ENCODE measurements at regions not wholly inside any gene's neighbourhood (a gene's known extent, or its start where the extent isn't known, plus 50 kb on each side); places are given as distances from the start of the nearest gene placed in this dataset.

DNA sequence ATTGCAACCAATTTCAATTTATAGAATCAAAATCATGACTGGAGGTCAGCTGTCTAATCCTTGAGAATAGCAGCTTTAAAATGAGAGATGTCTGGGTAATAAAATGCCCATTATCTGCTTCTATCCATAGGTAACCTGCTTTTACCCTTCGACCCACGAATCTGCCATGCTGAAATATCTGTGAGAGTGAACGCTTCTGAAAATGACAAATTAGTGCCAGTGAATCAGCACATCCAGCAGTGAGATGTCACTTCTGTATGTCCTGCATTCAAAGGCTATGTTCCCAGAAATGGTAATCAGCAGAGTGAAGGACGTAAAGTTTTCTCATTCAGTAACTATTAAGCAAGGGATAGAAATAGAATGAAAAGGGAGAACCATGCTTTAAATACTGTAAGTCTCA, 532.4 kb upstream of the ITGA1 start:
- no peak for DNase-seq (ENCODE audit: low spot score)
- TF ChIP-seq, protein P1, sequence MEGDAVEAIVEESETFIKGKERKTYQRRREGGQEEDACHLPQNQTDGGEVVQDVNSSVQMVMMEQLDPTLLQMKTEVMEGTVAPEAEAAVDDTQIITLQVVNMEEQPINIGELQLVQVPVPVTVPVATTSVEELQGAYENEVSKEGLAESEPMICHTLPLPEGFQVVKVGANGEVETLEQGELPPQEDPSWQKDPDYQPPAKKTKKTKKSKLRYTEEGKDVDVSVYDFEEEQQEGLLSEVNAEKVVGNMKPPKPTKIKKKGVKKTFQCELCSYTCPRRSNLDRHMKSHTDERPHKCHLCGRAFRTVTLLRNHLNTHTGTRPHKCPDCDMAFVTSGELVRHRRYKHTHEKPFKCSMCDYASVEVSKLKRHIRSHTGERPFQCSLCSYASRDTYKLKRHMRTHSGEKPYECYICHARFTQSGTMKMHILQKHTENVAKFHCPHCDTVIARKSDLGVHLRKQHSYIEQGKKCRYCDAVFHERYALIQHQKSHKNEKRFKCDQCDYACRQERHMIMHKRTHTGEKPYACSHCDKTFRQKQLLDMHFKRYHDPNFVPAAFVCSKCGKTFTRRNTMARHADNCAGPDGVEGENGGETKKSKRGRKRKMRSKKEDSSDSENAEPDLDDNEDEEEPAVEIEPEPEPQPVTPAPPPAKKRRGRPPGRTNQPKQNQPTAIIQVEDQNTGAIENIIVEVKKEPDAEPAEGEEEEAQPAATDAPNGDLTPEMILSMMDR (IDR thresholded peaks at IDR 0.05): no peak
- no peak overlapping the region for H3K4me3 ChIP-seq
- no peak overlapping the region for H3K27ac ChIP-seq

DNA sequence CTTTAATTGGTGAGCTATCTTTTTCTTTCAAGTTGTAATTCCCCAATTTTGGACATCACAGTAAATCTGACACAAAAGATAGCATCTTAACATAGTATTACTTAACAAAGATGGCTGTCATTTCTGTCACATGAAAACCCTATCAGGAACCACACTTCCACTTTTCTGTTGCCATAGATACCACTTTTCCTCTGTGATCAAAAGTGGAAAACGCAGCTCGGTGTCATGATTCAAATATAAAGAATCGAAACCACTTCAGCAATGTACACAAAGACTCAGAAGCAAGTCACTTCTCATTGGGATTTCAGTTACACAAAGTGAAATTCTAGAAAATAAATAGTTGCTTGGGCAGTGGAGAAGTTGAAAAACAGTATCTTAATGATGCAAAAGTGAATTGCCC, 524.9 kb upstream of the ITGA1 start:
- Histone ChIP-seq H3K27ac (no peak overlapping the region), H3K4me3 (no peak overlapping the region)
- DNase-seq (ENCODE audit: low spot score): no peak
- TF ChIP-seq, protein P1 (IDR thresholded peaks at IDR 0.05): no peak

DNA sequence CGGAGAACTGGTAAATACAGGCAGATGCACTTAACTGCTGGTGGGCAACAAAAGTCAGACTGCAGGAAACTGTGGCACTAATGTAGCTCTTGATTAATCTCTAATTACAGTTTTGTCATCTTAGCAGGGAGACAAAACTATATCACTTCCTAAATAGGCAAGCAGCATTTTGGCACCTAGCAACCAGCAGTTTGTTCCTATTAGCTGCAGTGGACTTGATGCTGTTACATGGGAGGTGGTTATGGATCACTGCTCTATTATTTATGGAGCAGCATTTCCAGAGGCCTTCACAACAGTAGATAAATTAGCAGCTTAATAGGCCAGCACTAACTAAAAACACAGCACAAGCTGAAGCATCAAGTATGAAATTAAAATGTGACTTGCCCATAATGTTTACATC, 518.3 kb upstream of the ITGA1 start:
- TF ChIP-seq, protein P1 (IDR thresholded peaks at IDR 0.05): no peak
- DNase-seq (ENCODE audit: low spot score): no peak
- Histone ChIP-seq H3K27ac (no peak overlapping the region), H3K4me3 (no peak overlapping the region)

DNA sequence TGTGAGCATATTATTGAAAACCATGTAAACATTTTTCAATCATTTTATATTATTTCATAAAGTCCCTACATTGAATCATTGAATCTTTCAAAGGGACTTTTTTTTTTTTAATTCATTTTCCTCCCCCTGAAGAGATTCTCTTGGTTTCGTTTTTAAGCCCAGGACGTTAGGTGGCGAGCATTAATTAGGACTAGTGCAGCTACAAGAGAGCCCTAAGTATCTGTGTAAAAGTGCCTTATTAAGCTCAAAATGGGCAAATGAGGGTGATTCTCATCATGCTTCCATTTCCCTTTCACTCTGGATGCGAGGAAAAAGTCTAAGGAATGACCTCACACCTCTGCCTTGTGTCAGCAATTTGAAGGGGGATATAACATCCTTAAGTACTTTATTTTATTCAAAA, 517.9 kb upstream of the ITGA1 start:
- no peak overlapping the region for H3K4me3 ChIP-seq
- TF ChIP-seq, protein P1 (IDR thresholded peaks at IDR 0.05): no peak
- no peak overlapping the region for H3K27ac ChIP-seq
- DNase-seq (ENCODE audit: low spot score): no peak

DNA sequence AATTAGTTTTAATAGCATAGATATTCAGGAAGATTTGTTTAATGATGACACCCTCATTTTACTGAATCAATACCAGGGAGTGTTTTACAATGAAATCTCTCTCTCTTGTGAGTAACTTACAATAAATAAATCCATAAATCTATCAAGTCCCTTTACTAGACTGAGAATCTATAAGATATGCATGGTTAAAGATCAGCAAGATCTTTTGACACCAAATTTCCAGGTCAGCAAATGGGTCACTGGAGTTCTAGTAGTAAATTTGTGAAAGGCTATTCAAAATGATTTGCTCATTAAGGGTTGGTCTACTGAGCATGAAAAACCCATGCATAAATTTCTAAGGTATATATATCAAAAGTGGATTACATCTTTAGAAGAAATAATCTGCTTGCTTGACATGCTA, 512.1 kb upstream of the ITGA1 start:
- DNase-seq (ENCODE audit: low spot score): no peak
- TF ChIP-seq, protein P1 (IDR thresholded peaks at IDR 0.05): no peak
- Histone ChIP-seq H3K27ac (no peak overlapping the region), H3K4me3 (no peak overlapping the region)

DNA sequence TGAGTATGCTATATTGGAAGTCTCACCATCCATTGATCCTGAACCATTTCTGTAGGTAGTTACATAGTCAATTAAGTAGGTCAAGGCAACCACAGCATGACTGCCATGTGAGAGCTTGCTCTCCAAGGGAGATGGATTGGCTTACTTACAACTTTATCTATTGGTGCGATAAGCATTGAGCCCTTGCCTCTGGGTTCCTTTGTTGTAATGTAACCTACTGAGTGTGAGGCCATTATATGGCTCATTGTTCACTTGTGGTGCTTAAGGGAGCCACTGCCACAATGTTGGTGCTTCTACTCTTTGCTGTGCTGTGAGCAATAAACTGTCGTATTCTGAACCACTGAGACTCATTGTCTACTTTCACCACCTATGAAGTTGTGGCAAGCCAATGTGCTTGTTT, 510.6 kb upstream of the ITGA1 start:
- no peak overlapping the region for H3K27ac ChIP-seq
- no peak overlapping the region for H3K4me3 ChIP-seq

DNA sequence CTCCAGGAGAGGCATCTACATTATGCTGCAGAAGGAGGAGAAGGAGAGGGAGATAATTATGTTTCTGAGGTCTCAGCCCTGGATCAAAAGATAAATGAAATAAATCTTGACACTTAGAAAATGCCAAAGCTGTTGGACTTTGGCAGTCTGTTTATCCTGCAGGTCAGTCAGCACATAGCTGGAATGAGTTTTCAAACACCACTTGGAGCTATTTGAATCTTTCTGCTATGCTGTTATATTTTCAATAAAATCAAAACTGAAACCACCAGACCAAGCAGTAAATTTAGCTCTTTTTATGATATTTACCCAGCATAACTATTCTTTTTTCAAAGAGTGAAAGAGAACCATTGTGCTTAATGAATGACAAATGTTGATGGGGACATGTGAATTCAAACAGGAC, 505.1 kb upstream of the ITGA1 start:
- no peak for DNase-seq (ENCODE audit: low spot score)
- TF ChIP-seq, protein P1 (IDR thresholded peaks at IDR 0.05): no peak

More for the DNA sequence above, 510.6 kb upstream of the ITGA1 start:
- DNase-seq (ENCODE audit: low spot score): no peak
- TF ChIP-seq, protein P1 (IDR thresholded peaks at IDR 0.05): no peak

More for the DNA sequence above, 505.1 kb upstream of the ITGA1 start:
- no peak overlapping the region for H3K4me3 ChIP-seq
- no peak overlapping the region for H3K27ac ChIP-seq

Data from coronary artery (tissue), 2 donors.